Erythroblast (primary cell): ENCODE measurements at regions not wholly inside any gene's neighbourhood (a gene's known extent, or its start where the extent isn't known, plus 50 kb on each side); places are given as distances from the start of the nearest gene placed in this dataset.

Source experiments
- GATA1 ChIP-seq: IDR thresholded peaks from 2 replicates; pipeline ENCODE4 v1.6.1; 2011; ENCODE audit warnings: low read depth, mild to moderate bottlenecking, control low read depth, low read length, moderate library complexity
- POLR2A ChIP-seq: IDR thresholded peaks from 2 replicates; pipeline ENCODE4 v1.6.1; 2011; ENCODE audit warnings: mild to moderate bottlenecking, low read length

DNA sequence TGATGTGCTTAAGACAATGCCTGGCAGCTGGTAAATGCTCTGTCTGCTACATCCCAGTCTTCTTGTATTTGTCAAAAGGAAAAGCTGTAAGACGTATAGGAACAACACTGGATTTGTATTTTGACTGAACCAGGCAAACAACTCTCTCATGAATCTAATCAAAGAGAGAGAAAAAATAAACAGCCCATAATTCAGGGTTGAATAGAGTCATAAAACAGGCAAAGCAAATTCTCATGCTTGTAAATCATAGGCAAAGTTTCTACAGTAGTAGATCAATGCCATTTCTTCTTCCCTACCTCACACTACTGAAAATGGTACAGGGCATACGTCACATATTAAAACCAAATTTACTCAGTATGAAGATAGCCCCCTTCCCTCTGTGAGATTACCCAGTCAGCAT lies 166.3 kb downstream of the SKIDA1 start:
- TF ChIP-seq POLR2A (no peak), GATA1 (no peak)
